Liver (tissue), 7 donors: ENCODE measurements at regions not wholly inside any gene's neighbourhood (a gene's known extent, or its start where the extent isn't known, plus 50 kb on each side); places are given as distances from the start of the nearest gene placed in this dataset.

Experiments
- DNase-seq: peaks from one replicate; pipeline ENCODE4 v3.0.0-alpha.2; 2017; ENCODE audit warnings: low spot score
- H3K27ac ChIP-seq, 2 donors: one replicate each; pipeline ENCODE4 v1.7.0; 2013; ENCODE audit warnings: inconsistent platforms in 2 of 2, low read length in 2 of 2, control low read depth in 1 of 2, low read depth in 1 of 2, mild to moderate bottlenecking in 1 of 2
- H3K27me3 ChIP-seq, 4 donors: one replicate each; pipeline versions ENCODE4 v1.6.1 to v1.7.0; 2013; ENCODE audit warnings: low read length in 3 of 4, inconsistent platforms in 1 of 4, mild to moderate bottlenecking in 1 of 4, moderate library complexity in 1 of 4; ENCODE audit not compliant: control insufficient read depth in 4 of 4, insufficient read depth in 4 of 4
- H3K36me3 ChIP-seq, 4 donors: one replicate each; pipeline versions ENCODE4 v1.6.1 to v1.7.0; 2013; ENCODE audit warnings: low read length in 3 of 4, mild to moderate bottlenecking in 3 of 4, low read depth in 1 of 4, moderate library complexity in 1 of 4; ENCODE audit not compliant: control insufficient read depth in 4 of 4, insufficient read depth in 3 of 4
- H3K4me1 ChIP-seq, 4 donors: one replicate each; pipeline versions ENCODE4 v1.6.1 to v1.7.0; 2013; ENCODE audit warnings: low read length in 3 of 4, mild to moderate bottlenecking in 3 of 4, moderate library complexity in 1 of 4; ENCODE audit not compliant: control insufficient read depth in 4 of 4, insufficient read depth in 4 of 4
- H3K4me3 ChIP-seq, 3 donors: one replicate each; pipeline versions ENCODE4 v1.6.1 to v1.7.0; 2013; ENCODE audit warnings: low read length in 3 of 3, control low read depth in 1 of 3, low read depth in 1 of 3, mild to moderate bottlenecking in 1 of 3
- H3K9ac ChIP-seq, 2 donors: one replicate each; pipeline ENCODE4 v1.7.0; 2013; ENCODE audit warnings: low read length in 2 of 2, mild to moderate bottlenecking in 2 of 2, moderate library complexity in 2 of 2, control low read depth in 1 of 2, low read depth in 1 of 2
- H3K9me3 ChIP-seq, 4 donors: one replicate each; pipeline versions ENCODE4 v1.6.1 to v1.7.0; 2013; ENCODE audit warnings: low read length in 3 of 4; ENCODE audit not compliant: control insufficient read depth in 4 of 4
- EGR1 ChIP-seq, 2 donors: IDR thresholded peaks; 2 replicates each; pipeline ENCODE4 v1.6.1; 2016 to 2018; ENCODE audit warnings: antibody characterized with exemption in 2 of 2, low read depth in 2 of 2
- FOXA1 ChIP-seq: IDR thresholded peaks from 2 replicates; pipeline ENCODE4 v1.6.1; 2016; ENCODE audit warnings: antibody characterized with exemption
- HNF4A ChIP-seq, 2 donors: conservative IDR thresholded peaks; 2 replicates each; pipeline ENCODE4 v1.6.1; 2016; ENCODE audit warnings: antibody characterized with exemption in 2 of 2, mild to moderate bottlenecking in 2 of 2
- HNF4G ChIP-seq: IDR thresholded peaks from 2 replicates; pipeline ENCODE4 v1.6.1; 2016; ENCODE audit warnings: antibody characterized with exemption
- JUND ChIP-seq, 2 donors: IDR thresholded peaks; 2 replicates each; pipeline ENCODE4 v1.6.1; 2016; ENCODE audit warnings: antibody characterized with exemption in 2 of 2
- MAX ChIP-seq: IDR thresholded peaks from 2 replicates; pipeline ENCODE4 v1.6.1; 2016; ENCODE audit warnings: antibody characterized with exemption
- NR2F2 ChIP-seq: IDR thresholded peaks from 2 replicates; pipeline ENCODE4 v1.6.1; 2016; ENCODE audit warnings: antibody characterized with exemption
- RAD21 ChIP-seq, 2 donors: IDR thresholded peaks; 2 replicates each; pipeline ENCODE4 v1.6.1; 2016; ENCODE audit warnings: antibody characterized with exemption in 2 of 2, mild to moderate bottlenecking in 2 of 2
- REST ChIP-seq: IDR thresholded peaks from 2 replicates; pipeline ENCODE4 v1.6.1; 2016; ENCODE audit warnings: antibody characterized with exemption, mild to moderate bottlenecking
- RXRA ChIP-seq, 2 donors: IDR thresholded peaks; 2 replicates each; pipeline ENCODE4 v1.6.1; 2017 to 2018; ENCODE audit warnings: antibody characterized with exemption in 2 of 2, mild to moderate bottlenecking in 1 of 2
- SP1 ChIP-seq: IDR thresholded peaks from 2 replicates; pipeline ENCODE4 v1.6.1; 2018; ENCODE audit warnings: antibody characterized with exemption, mild to moderate bottlenecking
- YY1 ChIP-seq: IDR thresholded peaks from 2 replicates; pipeline ENCODE4 v1.6.1; 2016; ENCODE audit warnings: antibody characterized with exemption, mild to moderate bottlenecking
- ZBTB33 ChIP-seq: IDR thresholded peaks from 2 replicates; pipeline ENCODE4 v1.6.1; 2016; ENCODE audit warnings: antibody characterized with exemption
- WGBS: extraction: QIAGEN DNeasy Blood & Tissue Kit; methylation state at CpG from one replicate; pipeline ENCODE4 v1.1.7; 2013; 5-methylcytosine and 5-hydroxymethylcytosine counted together
- donor health status: healthy.
- donor health status: healthy.
- donor health status: healthy.
- donor health status: healthy.

GRCh38 chr13:105426441-105426840, 1109.0 kb downstream of the EFNB2 start:
- no peak overlapping the region for H3K9ac ChIP-seq
- TF ChIP-seq RXRA (IDR thresholded peaks at IDR 0.05) (no peak), FOXA1 (no peak), YY1 (no peak), REST (no peak), ZBTB33 (no peak), HNF4G (no peak), NR2F2 (no peak), EGR1 (IDR thresholded peaks at IDR 0.05; ENCODE audit: low read depth in 2 of 2) (no peak), JUND (IDR thresholded peaks at IDR 0.05) (no peak), HNF4A (conservative IDR thresholded peaks at IDR 0.05) (no peak), SP1 (no peak)
- H3K4me1 ChIP-seq: no peaks in the 10 kb centered on the region
- no peak overlapping the region for H3K27ac ChIP-seq
- 80% methylated on average over 5 of the region's 5 CpGs for WGBS
- DNase-seq: no peak
- no peaks in the 10 kb centered on the region for H3K27me3 ChIP-seq
- H3K9me3 ChIP-seq: no peaks in the 10 kb centered on the region
- H3K36me3 ChIP-seq: no peaks in the 10 kb centered on the region
- no peak overlapping the region for H3K4me3 ChIP-seq

GRCh38 chr13:105414639-105415038, 1120.8 kb downstream of the EFNB2 start:
- no peaks in the 10 kb centered on the region for H3K4me1 ChIP-seq
- no peak for DNase-seq
- H3K27ac ChIP-seq: no peak overlapping the region
- no peaks in the 10 kb centered on the region for H3K27me3 ChIP-seq
- H3K36me3 ChIP-seq: no peaks in the 10 kb centered on the region
- TF ChIP-seq MAX (no peak), RAD21 (IDR thresholded peaks at IDR 0.05) (no peak), ZBTB33 (no peak), HNF4A (conservative IDR thresholded peaks at IDR 0.05) (no peak)
- WGBS: 70% methylated on average over 1 of the region's 1 CpG
- no peak overlapping the region for H3K4me3 ChIP-seq
- H3K9ac ChIP-seq: no peak overlapping the region
- no peaks in the 10 kb centered on the region for H3K9me3 ChIP-seq
